ENCODE measurements at regions not wholly inside any gene's neighbourhood (a gene's known extent, or its start where the extent isn't known, plus 50 kb on each side); places are given as distances from the start of the nearest gene placed in this dataset.
"Not testable (repeated sequence)": the region's sequence is repeated elsewhere in the genome, so short reads cannot be mapped to it uniquely, and the experiment has no call there.

DNA sequence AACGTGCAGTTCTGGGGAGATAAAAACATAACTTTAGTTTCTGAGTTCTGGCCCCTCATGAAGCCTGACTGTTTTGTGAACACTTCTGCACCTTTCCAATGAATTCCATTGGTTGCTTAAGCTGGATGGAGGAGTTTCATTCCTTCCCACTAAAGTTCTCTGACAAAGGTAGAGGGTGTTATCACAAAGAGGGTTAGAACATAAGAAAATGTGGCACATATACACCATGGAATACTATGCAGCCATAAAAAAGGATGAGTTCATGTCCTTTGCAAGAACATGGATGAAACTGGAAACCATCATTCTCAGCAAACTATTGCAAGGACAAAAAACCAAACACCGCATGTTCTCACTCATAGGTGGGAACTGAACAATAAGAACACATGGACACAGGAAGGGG lies 138.6 kb downstream of the LCA5 start:
- DNase-seq (ENCODE audit: extremely low read depth in 1 of 11, low read depth in 9 of 11, low spot score in 4 of 11), result not testable (repeated sequence)

DNA sequence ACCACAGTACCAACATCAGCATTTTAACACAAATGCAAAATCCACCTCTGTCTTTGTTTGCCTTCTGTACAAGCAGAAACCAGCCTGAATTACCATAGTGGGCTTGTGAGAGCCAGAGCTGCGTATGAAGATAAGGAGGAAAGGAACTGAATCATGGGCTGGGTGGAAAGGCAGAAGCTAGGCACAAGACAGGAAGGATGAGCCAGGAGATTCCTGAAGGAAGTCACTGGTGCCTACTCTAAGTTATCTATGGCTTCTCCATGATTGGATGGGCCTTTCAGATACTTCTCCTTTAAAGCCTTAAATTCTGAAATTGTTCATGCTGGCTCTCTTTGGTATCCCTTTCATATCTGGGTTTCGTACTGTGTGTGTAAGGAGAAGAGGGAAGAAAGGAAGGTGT lies 140.6 kb downstream of the LCA5 start:
- no peak for DNase-seq (ENCODE audit: extremely low read depth in 1 of 11, low read depth in 9 of 11, low spot score in 4 of 11)

DNA sequence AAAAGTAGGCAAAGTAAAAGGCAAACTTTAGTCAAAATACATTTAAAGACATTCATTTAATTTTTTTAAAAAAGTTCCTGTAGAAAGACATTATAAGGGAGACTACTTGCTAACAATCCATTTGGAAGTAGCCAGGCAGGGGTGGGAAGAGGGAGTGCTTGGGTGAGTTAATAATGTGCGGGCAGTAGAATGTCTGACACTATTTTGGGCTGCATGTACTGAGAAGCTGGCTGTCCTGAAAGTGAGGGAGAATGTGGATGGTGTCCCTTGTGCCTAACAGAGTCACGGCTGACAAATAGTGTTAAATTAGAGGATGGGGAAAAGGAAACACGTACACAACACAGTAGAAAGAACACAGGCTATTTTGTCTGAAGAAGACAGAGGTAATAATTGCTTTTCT lies 142.5 kb downstream of the LCA5 start:
- DNase-seq (ENCODE audit: extremely low read depth in 1 of 11, low read depth in 9 of 11, low spot score in 4 of 11), result no peak

DNA sequence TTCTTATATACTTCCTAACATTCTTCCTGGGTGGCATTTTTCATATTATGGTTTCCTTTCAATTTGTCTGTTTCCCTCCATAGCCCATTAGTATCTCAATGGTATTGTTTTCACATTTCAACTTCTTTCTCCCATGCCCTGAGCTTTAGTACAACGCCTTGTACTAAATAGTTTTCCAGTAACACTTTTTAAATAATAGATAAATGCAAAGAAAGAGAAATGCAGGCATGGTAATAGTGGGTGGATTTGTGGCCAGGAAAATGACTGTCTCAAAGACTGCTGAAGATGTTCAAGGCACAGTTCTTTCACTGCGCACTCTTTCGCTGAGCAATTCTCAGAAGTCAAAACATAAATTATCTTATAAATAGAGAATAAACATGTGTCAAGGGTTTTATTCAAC lies 145.1 kb downstream of the LCA5 start:
- no peak for DNase-seq (ENCODE audit: extremely low read depth in 1 of 11, low read depth in 9 of 11, low spot score in 4 of 11)

DNA sequence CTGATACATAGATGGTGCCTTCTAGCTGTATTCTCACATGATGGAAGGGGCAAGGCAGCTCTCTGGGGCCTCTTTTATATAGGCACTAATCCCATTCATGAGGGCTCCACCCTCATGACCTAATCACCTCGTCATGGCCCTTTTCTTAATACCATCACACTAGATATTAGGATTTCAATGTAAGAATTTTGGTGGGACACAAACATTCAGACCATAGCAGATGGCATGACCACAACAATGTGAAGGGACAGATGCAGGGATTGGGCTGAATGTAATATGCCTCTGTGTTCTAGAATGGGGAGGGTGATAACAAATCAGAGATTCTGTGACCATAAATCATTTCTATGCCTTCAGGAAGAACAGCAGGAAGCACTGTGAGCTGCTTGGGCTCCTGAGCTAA lies 145.8 kb downstream of the LCA5 start:
- DNase-seq (ENCODE audit: extremely low read depth in 1 of 11, low read depth in 9 of 11, low spot score in 4 of 11), result no peak

DNA sequence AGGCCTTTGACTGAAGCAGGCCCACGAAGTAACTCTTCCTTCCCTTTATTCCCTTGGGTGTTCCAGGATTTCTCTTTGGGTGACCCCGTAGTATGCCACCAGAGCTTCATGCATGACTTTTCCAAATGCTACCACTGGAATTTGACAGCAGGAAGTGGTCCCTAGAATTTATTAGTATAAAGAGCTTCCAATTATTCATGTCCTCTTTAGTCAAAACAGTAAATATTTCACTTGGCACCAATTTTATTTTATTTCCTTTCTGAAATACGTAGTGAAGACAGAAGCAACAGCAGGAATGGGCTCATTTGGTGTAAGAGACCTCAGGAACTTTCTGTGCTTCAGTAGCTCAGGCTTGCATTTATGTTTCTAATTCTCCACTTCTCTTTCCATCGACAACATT lies 151.3 kb downstream of the LCA5 start:
- peak in 1 of 11 donors; percentile 63 for DNase-seq (ENCODE audit: extremely low read depth in 1 of 11, low read depth in 9 of 11, low spot score in 4 of 11)

DNA sequence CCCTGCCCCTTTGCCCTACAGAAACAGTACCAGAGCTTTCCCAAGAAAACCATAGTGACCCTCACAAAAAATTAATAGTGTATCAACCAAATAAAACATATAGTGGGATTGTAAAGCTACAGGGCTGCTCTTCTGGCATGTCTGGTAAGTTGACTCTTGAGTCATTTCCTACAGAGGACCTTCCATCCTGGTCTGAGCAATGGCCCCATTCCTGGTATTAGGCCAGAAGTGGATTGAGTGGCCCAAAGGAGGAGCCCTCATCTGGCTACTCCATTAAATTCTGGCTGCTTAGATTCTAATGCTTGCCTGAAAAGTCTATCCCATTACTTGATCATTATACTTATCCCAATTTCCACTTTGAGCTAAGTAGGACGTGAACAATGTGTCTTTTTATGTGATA lies 150.9 kb upstream of the HMGN3 start:
- DNase-seq (ENCODE audit: extremely low read depth in 1 of 11, low read depth in 9 of 11, low spot score in 4 of 11), result no peak

DNA sequence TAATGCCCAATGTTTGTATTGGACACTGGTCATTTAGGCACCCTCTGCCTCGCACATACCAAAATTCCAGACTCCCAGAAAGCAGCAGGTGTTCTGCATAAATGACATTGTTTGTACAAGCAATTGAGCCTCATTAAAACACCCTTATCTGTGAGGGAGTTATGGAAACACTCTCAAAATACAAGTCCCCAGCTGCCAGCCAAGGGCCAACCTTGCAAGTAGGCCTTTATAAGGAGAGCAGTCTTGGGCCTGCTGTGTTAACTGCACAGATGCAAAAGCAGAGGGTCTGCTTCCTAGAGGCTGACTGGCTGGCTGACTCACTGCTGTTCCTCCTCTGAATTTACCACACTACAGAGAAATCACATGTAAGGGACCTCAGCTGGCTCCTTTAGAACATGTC lies 150.4 kb upstream of the HMGN3 start:
- DNase-seq (ENCODE audit: extremely low read depth in 1 of 11, low read depth in 9 of 11, low spot score in 4 of 11), result peak in 1 of 11 donors; percentile 56

DNA sequence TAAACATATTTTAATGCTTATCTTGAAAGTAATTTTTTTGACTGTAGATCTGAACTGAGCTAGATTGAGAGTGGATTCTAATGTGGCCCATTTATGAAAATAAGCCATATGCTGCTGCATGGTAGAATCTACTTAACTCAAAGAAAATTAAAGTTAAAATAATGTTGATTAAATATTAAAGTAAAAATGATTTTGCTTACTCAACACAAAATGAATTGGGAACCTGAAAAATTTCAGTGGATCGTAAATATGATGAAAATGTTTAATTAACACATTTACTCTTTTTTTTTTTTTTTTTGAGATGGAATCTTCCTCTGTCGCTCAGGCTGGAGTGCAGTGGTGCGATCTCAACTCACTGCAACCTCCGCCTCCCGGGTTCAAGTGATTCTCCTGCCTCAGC lies 144.5 kb upstream of the HMGN3 start:
- no peak for DNase-seq (ENCODE audit: extremely low read depth in 1 of 11, low read depth in 9 of 11, low spot score in 4 of 11)

DNA sequence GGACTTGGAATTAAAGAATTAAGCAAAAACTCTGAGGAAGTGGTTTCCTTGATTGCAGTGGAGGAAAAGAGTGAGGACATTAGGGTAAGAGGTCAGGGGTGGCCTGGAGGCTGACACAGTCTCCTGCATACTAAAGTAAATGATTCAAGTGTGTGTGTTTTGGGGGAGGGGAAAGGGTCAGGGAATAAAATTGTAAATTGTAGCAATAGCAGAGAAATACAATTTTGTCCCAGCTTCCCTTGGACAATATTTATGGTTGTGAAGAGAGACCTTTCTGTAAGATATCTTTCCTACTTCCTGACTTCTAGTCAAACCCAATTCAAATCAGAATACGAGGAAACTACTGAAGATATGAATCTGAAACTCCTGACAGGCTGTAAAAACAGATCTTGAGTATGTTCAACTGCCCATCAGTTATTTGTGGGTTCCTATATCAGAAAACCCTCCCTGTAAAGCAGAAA lies 143.4 kb upstream of the HMGN3 start:
- DNase-seq (ENCODE audit: extremely low read depth in 1 of 11, low read depth in 9 of 11, low spot score in 4 of 11), result peak in 9 of 11 donors; percentile 34 to 76 (median 70)

DNA sequence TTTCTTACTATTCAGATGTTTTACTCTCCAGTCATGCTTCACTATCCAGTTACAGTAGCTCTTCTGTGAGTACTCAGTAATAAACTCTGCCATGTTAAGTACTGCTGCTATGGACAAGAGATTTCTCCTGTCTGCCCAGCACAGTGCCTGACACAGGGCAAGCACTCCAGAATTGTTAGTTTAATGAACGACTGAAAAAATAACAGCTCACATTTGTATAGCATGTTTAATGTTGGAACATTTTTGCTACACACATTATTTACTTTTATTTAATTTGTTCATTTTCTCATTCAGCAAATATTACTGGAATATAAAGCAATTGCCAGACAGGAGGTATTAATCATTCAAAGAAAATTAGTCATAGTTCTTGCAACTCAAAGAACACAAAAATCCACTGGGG lies 142.6 kb upstream of the HMGN3 start:
- no peak for DNase-seq (ENCODE audit: extremely low read depth in 1 of 11, low read depth in 9 of 11, low spot score in 4 of 11)

DNA sequence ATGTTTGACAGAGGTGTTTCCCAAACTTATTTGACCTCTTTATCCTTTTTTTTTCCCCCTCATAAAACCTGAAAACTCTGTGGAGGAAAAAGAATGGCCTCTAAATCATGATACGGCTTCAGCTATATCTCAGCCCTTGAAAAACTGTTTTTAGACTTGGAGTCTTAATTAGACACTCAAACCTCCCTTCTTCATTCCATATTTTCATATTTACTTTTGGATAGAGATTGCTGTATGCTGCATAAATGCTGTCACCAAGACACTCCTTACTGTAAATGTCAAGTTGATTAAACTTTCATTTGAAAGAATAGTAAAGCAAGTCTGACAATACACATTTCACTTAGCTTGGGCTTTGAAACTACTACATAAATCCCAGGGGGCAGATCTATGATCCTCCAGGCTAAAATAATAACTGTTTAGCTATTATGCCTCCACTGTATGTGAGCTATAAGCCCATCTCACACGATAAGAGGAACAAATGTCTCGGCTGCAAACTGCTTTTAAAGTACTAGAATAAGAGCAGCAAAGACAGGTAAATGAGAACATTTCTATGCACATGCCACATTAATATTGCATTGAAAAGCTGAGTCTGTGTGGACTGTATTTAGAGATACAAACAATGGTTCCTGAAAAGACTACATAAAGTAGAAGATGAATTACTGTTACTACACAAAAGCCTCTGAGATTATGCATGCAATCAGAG lies 141.3 kb upstream of the HMGN3 start:
- DNase-seq (ENCODE audit: extremely low read depth in 1 of 11, low read depth in 9 of 11, low spot score in 4 of 11), result no peak

DNA sequence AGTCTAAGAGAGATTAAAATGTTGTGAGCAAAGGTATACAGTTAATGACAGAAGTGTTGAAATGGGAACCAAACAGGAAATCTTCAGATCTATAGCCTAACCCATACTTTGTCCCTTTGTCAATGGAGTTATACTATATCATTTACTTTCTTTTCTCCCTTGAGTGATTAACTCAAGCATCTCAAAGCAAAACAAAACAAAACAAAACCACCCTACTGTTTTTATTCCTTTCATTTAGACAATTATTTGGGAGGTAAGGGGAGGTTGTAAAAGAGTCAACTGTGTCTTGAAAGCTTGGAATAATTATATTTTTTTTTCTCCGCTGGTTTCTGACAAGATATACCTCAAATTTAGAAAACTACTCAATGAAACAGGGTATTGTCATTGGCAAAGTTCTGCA lies 139.8 kb upstream of the HMGN3 start:
- DNase-seq (ENCODE audit: extremely low read depth in 1 of 11, low read depth in 9 of 11, low spot score in 4 of 11), result no peak

DNA sequence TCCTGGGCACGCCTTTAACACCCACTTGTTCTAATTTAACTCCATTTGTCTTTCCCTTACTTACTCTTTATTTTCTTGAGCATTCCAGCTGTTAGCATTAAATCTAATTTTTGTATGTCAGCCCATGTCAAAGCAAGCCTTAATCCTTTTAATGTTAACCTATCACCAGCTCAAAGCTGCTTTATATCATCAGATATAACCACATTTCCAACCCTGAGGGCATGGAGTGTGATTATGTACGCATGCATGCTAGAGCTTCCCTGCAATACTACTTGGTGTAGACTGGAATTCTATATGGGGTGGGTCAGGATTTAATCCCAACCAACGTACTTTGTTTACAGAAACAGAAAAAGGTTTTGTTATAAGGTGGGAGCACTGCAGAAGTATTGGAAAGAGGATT lies 139.4 kb upstream of the HMGN3 start:
- DNase-seq (ENCODE audit: extremely low read depth in 1 of 11, low read depth in 9 of 11, low spot score in 4 of 11), result no peak

DNA sequence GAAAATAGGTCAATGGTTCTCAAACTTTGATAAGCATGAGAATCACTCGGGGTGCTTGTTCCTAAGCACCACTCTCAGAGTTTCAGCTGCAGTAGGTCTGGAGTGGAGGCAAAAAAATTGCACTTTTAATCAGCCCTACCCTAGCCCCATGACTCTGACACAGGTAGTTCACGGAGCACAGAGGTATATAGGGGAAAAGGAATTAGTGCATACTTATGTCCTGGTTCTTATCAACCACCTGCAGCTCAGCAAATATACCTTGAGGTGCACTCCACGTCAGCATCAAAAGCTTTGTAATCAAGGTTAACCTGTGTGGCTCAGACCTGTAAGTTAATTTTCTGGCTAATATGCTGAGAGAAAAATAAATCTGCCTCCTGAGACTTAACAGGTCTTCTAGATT lies 138.8 kb upstream of the HMGN3 start:
- DNase-seq (ENCODE audit: extremely low read depth in 1 of 11, low read depth in 9 of 11, low spot score in 4 of 11), result no peak

DNA sequence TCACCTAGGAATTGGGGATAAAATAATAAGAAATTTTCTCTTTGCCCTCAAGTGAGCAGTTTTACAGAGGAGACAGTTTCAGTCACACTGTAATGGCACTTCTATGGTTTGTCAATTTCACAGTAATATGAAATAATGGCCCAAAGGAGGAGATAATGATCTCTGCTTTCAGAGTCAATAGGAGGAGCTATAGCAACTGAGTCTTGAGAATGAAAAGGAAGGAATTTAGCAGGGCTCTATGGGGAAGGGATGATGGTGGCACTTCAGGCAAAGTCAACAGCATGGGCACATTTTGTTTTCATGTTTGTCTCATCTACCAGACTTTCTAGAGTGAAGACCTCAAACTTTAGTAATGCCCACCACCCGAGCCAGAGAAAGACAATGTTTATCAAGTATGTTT lies 138.3 kb upstream of the HMGN3 start:
- DNase-seq (ENCODE audit: extremely low read depth in 1 of 11, low read depth in 9 of 11, low spot score in 4 of 11), result no peak

DNA sequence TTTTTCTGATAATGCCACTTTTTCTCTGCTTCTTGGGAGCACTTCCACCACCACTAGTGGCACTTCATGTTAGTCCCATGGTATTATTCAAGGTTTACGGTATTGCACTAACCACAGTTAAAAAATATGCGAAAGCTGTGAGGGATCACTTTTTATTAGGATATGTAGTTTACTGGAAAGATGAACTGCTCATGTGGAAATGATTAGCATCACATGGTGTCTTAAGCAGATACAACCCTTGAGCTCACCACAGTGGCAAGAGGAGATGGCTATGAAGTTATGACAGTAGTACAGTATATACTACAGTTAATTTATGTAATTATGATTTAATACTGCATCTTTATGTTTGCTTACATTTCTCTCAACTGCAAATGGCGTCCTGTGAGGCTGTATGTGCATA lies 134.5 kb upstream of the HMGN3 start:
- no peak for DNase-seq (ENCODE audit: extremely low read depth in 1 of 11, low read depth in 9 of 11, low spot score in 4 of 11)

DNA sequence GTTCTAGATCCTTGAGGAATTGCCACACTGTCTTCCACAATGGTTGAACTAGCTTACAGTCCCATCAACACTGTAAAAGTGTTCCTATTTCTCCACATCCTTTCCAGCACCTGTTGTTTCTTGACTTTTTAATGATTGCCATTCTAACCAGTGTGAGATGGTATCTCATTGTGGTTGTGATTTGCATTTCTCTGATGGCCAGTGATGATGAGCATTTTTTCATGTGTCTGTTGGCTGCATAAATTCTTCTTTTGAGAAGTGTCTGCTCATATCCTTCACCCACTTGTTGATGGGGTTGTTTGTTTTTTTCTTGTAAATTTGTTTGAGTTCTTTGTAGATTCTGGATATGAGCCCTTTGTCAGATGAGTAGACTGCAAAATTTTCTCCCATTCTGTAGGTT lies 129.0 kb upstream of the HMGN3 start:
- not testable (repeated sequence) for DNase-seq (ENCODE audit: extremely low read depth in 1 of 11, low read depth in 9 of 11, low spot score in 4 of 11)

DNA sequence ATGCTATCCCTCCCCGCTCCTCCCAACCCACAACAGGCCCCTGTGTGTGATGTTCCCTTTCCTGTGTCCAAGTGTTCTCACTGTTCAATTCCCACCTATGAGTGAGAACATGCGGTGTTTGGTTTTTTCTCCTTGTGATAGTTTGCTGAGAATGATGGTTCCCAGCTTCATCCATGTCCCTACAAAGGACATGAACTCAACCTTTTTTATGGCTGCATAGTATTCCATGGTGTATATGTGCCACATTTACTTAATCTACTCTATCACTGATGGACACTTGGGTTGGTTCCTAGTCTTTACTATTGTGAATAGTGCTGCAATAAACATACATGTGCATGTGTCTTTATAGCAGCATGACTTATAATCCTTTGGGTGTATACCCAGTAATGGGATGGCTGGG lies 126.6 kb upstream of the HMGN3 start:
- not testable (repeated sequence) for DNase-seq (ENCODE audit: extremely low read depth in 1 of 11, low read depth in 9 of 11, low spot score in 4 of 11)

DNA sequence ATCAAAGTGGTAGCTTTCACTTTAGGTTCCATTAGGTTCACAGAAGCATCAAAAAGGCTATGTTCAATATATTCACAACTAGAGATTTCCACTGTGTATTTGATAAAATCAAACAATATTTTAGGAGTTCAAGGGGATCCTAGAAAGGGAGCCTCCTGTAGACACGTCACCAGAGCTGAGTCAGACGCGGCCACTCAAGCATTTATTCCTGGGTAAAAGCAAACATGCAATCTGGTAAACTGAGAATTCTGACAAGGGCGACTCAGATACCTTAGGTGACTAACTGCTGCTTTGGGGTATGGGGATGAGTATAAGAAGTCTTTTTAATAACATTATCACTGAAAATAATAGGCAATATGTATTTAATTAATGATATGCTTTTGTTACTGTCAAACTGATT lies 118.7 kb upstream of the HMGN3 start:
- DNase-seq (ENCODE audit: extremely low read depth in 1 of 11, low read depth in 9 of 11, low spot score in 4 of 11), result no peak

DNA sequence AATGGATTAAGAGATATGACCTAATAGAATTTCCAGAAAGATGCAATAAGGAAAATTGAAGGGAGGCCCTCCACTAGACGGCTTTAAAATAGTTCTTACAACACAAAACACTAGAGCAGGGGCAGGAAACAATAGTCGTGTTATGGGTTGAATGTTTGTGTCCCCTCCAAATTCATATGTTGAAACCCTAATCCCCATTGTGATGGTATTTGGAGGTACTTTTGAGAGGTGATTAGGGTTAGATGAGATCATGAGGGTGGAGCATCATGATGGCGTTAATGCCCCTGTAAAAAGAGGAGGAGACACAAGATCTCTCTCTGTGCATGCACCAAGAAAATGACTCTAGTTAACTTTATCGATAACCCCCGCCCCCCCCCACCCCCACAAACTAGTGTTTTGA lies 104.0 kb upstream of the HMGN3 start:
- no peak for DNase-seq (ENCODE audit: extremely low read depth in 1 of 11, low read depth in 9 of 11, low spot score in 4 of 11)
